Stimulated activated naive CD4-positive, alpha-beta T cell (primary cell): ENCODE measurements at regions not wholly inside any gene's neighbourhood (a gene's known extent, or its start where the extent isn't known, plus 50 kb on each side); places are given as distances from the start of the nearest gene placed in this dataset.
"Not testable (repeated sequence)": the region's sequence is repeated elsewhere in the genome, so short reads cannot be mapped to it uniquely, and the experiment has no call there.

Experiments used
- DNase-seq, 6 experiments: peaks; one replicate each; lab custom pipeline; 2025; lab: John Stamatoyannopoulos, UW

GRCh38 chr12:40431169-40431568, 206.4 kb downstream of the LRRK2 start:
- no peak for DNase-seq

DNA sequence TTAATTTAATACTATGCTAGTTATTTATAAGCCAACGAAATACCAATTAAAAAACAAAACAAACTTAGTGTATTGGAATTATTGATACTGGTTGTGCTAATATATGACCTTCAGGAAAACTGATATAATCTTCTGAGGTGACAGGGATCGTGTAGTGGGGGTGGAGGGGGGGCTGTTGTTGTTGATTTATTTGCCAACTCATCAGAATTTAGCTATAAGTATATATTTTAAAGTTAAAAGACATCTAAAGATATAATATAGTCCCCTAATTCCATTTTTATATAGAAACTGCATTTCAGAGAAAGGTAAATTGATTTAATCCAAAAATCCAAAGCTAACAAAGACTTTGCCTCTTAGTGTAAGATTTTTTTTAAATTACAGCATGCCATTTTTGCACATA, 210.5 kb downstream of the LRRK2 start:
- no peak for DNase-seq

DNA sequence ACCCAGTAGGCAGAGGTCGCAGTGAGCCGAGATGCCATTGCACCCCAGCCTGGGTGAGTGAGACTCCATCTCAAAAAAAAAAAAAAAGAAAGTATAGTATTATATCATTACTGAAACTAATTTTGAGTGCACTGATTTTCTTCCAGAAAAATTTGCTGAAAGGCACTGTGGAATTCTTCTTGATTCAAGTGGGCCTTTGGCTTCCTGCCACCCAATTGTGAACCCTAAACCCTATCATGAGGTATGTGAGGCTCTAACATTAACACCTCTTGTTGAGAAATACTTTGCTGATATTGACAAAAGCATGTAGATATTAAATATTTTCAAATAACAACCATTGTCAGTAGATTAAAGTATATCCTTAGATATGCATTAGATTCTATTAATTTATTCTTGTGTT, 211.2 kb downstream of the LRRK2 start:
- DNase-seq, result no peak

GRCh38 chr12:40436564-40436963, 211.8 kb downstream of the LRRK2 start:
- DNase-seq, result no peak

GRCh38 chr12:40439771-40440492, 215.1 kb downstream of the LRRK2 start:
- DNase-seq, result no peak

DNA sequence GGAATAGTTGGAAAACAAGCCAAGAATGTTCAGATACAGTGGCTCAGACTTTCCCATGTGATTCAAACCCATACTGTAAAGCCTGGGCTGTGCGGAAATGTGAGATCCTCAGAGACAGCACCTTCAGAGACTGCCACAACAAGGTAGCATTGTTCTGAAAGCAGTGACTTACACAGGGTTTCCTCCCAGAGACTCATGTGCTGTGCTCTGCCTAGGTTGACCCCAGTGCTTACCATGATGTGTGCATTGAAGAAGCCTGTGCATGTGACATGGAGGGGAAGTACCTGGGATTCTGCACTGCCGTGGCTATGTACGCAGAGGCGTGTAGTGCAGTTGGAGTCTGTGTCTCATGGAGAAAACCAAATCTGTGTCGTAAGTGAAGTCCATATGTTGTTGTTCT, 219.4 kb downstream of the LRRK2 start:
- no peak for DNase-seq

GRCh38 chr12:40446385-40446784, 221.6 kb downstream of the LRRK2 start:
- no peak for DNase-seq

GRCh38 chr12:40448523-40448922, 223.7 kb downstream of the LRRK2 start:
- DNase-seq, result not testable (repeated sequence)

DNA sequence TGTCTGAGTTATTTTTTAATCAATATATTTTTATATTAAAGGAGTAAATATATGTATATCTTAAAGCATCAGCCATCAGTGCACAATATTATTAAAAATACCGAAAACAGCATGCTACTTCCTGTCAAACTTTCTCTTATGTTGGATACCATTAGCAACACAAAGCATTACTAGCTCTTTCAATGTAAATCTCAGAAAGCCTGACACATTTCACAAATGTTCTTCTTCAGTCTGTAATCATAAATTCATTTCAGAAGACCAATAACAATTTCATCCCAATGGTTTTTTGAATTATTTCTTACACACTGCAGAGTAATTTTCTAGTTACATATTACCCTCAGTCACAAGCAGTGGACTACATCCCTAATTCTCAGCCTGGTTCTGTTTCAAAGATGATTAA, 226.9 kb downstream of the LRRK2 start:
- DNase-seq, result no peak

GRCh38 chr12:40464121-40464520, 228.1 kb upstream of the CNTN1 start:
- DNase-seq, result no peak

DNA sequence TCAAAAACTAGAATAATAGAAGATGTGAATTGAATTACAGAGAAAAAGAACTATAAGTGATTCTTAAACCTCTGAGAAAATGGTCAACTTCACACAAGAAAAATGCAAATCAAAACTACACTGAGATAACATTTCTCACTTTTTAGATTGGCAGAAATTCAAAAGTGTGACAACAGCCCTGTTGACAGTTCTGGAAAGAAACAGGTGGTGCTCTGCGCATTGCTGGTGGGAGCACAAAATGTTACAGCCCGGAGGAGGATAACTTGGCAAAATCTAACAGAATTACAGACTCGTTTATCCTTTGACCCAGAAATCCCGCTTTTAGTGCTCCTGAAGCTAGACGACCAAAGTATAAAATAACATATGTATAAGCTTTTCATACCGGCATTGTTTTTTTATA, 222.5 kb upstream of the CNTN1 start:
- DNase-seq, result no peak

GRCh38 chr12:40473962-40474361, 218.3 kb upstream of the CNTN1 start:
- DNase-seq, result no peak

GRCh38 chr12:40474630-40475029, 217.6 kb upstream of the CNTN1 start:
- no peak for DNase-seq

DNA sequence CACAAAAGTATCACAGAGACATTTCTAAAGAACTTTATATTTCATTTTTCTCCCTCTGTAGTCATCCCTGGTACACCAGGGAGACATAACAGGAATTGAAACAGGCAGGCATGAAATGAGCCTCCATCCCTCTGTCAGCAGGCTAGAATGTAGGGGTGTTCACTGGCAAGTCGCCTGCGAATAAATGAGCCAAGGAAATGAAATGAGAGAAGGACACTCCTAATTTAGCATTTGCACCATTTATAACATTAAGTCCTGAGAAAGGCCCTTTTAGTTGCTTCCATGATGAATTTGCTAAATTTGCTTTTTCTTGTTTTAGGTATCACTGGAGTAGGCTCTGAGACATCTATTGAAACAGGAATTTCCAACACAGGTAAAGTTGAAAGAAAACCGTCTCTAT, 192.4 kb upstream of the CNTN1 start:
- no peak for DNase-seq

DNA sequence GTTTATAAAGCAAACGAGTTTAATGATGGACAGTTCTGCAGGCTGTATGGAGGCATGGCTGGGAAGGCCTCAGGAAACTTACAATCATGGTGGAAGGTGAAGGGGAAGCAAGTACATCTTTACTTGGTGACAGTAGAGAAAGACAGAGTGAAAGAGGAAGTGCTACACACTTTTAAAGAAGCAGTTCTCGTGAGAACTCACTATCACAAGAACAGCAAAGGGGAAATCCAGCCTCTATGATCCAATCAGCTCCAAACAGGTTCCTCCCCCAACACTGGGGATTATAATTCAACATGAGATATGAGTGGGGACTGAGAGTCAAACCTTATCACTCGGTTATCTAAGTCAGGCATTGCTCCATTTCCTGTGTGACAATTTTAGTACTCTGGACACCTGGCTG, 189.9 kb upstream of the CNTN1 start:
- no peak for DNase-seq

- no peak for DNase-seq
Observed at GRCh38 chr12:40505327-40505726, 186.9 kb upstream of the CNTN1 start.

DNA sequence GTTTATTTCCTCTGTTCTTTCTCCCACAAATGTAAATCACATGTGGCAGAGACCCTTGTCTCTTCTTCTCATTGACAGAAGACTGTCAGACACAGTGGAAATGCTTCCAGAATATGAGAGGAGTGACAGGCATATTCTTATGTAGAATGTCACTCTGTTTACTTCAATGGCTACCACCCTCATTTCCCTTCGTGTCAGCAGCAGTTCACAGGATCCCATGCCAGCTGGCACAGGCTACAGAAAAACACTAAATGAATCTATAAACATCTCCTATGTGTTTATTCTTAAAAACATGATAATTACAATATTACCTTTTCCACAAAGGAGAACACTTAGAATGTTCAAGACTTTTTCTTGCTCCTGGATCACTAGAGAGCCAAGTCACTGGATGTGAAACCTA, 183.8 kb upstream of the CNTN1 start:
- DNase-seq, result no peak

DNA sequence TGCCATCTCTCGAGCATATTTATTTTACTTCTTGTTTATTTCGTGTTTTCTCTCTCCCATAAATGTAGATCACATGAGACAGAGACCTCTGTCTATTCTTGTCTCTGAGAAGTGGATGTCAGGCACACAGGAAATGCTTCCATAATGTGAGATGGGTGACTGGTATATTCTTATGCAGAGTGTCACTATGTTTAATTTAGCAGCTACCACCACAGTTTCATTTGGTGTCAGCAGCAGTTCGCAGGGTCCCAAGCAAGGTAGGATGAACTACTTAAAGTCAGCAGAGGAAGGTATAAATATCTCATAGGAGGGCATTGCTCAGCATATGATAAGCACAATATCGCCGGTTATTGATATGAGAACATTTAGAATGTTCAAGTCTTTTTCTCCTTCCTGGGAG, 180.9 kb upstream of the CNTN1 start:
- DNase-seq, result no peak

DNA sequence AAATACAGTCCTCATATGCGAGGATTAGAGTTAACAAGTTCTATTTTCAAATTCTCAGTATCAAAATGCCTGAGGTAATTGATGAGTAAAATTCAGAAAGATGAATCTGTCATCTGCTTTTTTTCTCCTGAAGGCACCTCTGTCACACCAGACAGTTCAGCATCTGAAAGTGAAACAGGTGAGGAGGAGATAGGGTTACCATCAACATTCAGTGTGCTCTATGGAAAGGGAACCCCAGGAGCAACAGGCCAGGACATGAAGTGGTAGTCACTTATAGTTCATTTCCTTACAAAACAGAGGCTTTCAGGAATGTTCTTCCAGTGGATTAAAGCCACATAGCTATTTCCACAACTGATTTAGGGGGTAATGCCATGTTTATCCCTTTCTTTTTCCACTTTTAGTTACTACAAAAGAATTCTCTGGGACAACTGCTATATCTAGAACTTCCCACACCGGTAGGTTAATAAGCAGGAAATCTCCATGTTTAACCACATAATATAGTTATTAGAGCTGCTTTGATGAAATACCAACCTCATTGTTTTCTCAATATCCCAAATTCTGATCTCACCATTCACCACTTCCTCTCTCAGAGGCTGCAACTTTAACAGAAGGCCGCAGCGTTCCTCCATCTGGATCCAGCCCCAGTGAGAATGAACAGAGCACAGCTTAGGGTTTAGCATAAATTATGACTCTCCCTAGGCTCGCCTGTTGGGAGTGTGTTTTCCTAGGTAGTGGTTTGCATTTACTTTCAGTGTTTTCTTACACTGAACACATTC, 177.0 kb upstream of the CNTN1 start:
- DNase-seq, result no peak

GRCh38 chr12:40522837-40523236, 169.4 kb upstream of the CNTN1 start:
- DNase-seq, result no peak

GRCh38 chr12:40525054-40525453, 167.2 kb upstream of the CNTN1 start:
- DNase-seq, result no peak

- no peak for DNase-seq
Observed at GRCh38 chr12:40534828-40535227, 157.4 kb upstream of the CNTN1 start.

DNA sequence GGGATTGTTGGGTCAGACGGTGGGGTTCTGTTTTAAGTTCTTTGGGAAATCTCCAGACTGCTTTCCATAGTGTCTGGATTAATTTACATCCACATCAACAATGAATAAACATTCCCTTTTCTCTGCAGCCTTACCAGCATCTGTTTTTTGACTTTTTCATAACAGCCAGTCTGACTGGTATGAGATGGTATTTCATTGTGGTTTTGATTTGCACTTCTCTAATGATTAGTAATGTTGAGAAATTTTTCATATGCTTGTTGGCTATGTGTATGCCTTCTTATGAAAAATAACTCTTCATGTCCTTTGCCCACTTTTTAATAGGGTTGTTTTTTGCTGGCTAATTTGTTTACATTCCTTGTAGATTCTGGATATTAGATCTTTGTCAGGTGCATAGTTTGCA, 140.8 kb upstream of the CNTN1 start:
- no peak for DNase-seq

GRCh38 chr12:40552868-40553267, 139.4 kb upstream of the CNTN1 start:
- DNase-seq, result no peak
